Stomach (tissue), 4 donors: ENCODE measurements at regions not wholly inside any gene's neighbourhood (a gene's known extent, or its start where the extent isn't known, plus 50 kb on each side); places are given as distances from the start of the nearest gene placed in this dataset.

Source experiments
- CTCF ChIP-seq, 7 experiments: fragments of 450-650 bp in 4 of 7; fragments of 200-600 bp in 3 of 7; sonication (generic) in 3 of 7; IDR thresholded peaks; one replicate each; pipeline ENCODE4 v1.5.1; 2016 to 2019; ENCODE audit warnings: antibody characterized with exemption in 7 of 7, control low read depth in 2 of 7, mild to moderate bottlenecking in 1 of 7
- EP300 ChIP-seq: sonication (generic); formaldehyde crosslinking; IDR thresholded peaks from one replicate; pipeline ENCODE4 v1.6.1; 2017; ENCODE audit warnings: antibody characterized with exemption
- POLR2A ChIP-seq, 4 donors: fragments of 450-650 bp; IDR thresholded peaks; one replicate each; pipeline ENCODE4 v1.6.1; 2016; ENCODE audit warnings: antibody characterized with exemption in 4 of 4, control low read depth in 2 of 4, mild to moderate bottlenecking in 1 of 4, moderate library complexity in 1 of 4
- POLR2AphosphoS5 ChIP-seq, 3 donors: sonication (generic); formaldehyde crosslinking; IDR thresholded peaks; one replicate each; pipeline ENCODE4 v1.6.1; 2016; ENCODE audit warnings: antibody characterized with exemption in 3 of 3

- no peak for TF ChIP-seq CTCF (IDR thresholded peaks at IDR 0.05)
- TF ChIP-seq POLR2A (IDR thresholded peaks at IDR 0.05) = no peak
- no peak for TF ChIP-seq POLR2AphosphoS5 (IDR thresholded peaks at IDR 0.05)
- no peak for TF ChIP-seq EP300
Observed at GRCh38 chr2:10225291-10226037, 77.2 kb upstream of the HPCAL1 start.
